ENCODE measurements at regions not wholly inside any gene's neighbourhood (a gene's known extent, or its start where the extent isn't known, plus 50 kb on each side); places are given as distances from the start of the nearest gene placed in this dataset.

DNA sequence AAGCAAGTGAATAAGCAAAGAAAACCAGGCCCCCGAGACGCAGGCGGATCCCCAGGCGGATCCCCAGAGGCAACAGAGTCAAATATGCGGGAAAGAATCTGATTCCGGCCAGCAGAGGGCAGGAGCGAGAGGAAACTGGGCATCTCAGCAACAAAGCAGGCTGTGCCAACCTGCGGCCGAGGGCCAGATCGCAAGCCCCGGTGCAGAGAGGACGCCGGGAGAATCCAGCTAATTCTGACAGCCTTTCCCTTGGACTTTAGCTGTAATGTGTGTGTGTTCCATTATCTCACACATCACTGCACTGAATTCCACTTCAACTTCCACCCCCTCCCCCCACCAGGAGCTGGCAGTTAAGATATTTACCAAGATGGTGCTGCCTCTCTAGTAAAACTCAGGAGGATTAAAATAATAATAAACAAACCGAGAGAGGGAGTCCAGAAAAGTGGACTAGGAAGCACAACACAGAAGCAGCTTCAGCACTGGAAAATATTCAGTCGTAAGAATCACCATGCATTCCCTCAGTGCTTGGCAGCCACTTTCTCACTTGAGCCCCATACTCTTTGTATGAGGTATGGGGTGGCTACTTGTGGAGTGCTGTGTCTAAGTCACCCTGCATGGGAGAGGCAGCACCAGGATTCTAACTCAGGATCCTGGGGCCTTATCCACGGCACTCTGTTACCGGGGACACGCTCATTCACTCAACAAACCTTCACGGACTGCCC is 66.2 kb upstream of the SNX9 start:
- peak; percentile 33 for DNase-seq

DNA sequence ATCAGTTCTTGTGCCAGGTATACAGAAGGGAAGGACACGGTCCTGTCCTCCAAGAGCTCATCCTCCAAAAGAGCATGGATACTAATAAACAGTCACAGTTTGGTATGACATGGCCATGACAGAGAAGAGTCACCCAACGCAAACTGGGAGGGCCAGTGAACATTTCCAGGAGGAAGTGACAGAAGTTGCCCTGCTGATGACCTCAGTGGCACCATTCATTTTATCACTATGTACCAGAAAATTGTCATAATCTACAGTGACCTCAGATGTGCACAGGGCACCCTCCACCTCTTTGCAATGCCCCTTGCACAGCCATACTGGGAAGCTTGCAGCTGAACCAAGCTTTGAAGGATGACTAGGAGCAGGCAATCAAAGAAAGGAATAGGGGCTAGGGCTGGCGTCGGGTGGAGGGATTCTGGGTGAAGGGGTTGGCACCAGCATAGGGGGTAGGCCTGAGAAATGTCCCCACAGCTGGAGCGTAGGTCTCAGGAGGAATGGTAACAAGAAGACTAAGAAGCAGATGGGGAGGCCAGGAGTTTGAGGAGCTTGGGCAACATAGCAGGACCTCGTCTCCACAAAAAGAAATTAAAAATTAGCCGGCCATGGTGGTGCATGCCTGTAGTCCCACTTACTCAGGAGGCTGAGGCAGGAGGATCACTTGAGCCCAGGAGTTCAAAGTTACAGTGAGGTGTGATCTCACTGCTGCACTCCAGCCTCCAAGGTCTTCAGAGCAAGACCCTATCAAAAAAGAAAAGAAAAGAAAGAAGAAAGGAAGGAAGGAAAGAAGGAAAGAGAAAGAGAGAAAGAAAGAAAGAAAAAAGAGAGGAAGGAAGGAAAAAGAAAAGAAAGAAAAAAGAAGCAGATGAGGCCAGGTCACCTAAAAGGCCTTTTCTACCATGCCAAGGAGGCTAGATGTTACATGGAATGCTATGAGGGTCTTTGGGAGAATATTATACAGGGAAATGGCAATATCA is 65.3 kb upstream of the SNX9 start:
- DNase-seq, result no peak

DNA sequence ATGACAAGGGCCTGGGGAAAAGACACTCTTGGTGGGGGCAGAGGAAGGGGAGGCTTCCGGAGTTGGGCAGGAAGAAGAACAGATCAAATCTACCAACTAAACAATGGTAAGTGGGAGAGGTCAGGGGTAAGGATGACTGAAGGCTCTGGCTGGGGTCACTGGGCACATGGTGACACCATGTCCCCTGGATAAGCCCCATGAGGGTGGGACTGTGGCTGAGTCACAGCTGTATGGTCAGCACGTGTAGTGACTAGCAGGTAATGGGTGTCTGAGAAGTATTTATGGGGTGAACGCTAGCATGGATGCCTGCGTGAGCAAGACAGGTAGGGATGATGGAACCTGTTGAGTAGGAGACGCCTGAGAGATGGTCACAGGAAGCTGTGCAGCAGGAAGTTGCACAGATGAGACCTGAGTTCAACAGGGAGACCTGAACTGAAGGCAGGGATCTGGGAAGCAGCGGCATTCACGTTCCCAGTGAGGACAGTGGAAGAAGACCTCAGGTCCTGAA is 64.5 kb upstream of the SNX9 start:
- no peak for DNase-seq

GRCh38 chr6:157759028-157759427 is 64.0 kb upstream of the SNX9 start:
- no peak for DNase-seq

DNA sequence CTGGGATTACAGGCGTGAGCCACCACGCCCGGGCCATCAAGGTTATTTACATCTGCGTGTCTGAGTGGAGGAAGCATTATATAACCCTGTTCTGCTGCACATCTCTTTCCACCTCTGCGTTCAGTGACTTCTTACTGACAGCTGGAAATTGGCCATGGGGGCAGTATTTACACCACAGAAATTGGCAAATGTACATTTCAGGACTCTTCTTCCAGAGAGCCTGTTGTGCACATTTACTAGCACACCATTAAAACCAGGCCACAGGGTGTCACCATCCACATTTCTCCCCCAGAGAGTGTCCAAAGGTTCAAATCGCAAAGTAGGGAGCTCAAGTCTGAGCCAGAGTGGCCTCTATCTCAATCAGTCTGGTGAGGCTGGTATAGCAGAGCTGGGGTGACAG is 62.9 kb upstream of the SNX9 start:
- DNase-seq, result no peak

GRCh38 chr6:157760589-157761330 is 62.3 kb upstream of the SNX9 start:
- DNase-seq, result no peak

DNA sequence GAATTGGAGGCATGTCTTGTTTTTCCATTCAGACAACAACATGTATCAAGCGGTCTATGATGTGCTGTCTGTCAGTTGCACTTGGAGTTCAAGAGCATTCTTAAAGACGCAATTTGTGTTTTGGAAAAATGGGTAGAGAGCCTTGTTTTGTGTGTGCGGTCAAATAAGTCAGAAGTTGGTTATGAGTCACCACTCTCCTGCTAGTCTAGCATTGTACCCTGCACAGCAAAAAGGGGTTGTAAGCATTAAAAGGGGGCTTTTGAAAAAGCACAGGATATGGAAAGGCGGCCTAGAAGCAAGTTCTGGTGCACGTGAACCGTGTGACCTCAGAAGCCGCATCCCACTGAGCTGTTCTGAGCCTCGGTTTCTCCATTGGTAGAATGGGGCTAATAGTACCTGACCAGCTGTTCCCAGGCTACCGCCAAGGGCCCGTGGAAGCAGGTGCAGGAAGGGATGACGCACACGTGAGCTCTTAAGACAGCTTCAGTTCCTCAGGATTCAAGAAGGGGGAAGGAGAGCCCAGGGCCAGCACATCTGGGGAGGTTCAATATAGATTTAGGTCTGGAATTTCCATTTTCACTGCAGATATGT is 61.6 kb upstream of the SNX9 start:
- DNase-seq, result no peak

- no peak for DNase-seq
These were observed 61.1 kb upstream of the SNX9 start for GRCh38 chr6:157761926-157762325.

GRCh38 chr6:157762636-157763035 is 60.4 kb upstream of the SNX9 start:
- no peak for DNase-seq

GRCh38 chr6:157763129-157763903 is 59.7 kb upstream of the SNX9 start:
- no peak for DNase-seq

- DNase-seq, result no peak
These were observed 59.2 kb upstream of the SNX9 start for GRCh38 chr6:157763904-157764177.

GRCh38 chr6:157764178-157765068 is 58.6 kb upstream of the SNX9 start:
- peak; percentile 58 for DNase-seq

DNA sequence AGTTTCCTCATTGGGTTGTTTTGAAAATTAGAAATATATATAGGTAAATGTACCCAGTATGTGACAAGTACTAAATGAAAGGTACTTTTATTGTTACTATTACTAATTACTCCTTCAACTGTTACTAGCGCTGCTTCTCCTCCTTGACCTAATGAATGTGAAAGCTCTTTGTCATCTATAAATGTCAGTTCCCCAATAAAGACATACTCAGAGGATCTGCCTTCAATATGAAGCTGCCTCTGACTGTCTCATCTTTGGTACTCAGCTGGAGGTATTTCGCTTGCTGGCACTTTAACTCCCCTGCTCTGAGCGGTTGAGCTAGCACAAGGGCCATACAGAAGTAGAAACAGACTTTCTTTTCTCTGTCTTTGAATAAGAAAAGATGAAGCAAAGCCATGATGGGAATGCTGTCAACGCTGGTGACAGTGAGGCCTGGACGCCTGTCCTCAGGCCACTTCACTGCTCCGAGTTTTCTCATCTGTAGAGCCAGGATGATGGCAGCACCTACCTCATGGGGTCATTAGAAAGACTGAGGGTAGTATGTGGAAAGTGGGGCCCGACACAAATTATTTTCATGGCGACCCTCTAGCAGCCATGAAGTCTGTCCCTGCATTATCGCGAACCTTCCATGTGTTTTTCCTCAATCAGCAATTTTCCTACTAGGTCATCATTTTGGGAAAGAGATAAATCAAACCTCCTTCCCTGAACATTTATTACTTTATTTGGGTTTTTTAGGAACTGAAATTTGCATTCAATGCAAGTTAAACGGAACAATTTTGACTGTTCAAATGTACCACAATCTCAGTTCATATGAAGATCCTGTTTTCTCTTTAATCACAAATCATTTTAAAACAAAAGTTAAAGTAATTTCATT is 55.9 kb upstream of the SNX9 start:
- DNase-seq, result no peak

- no peak for DNase-seq
These were observed 55.3 kb upstream of the SNX9 start for GRCh38 chr6:157767775-157768156.

DNA sequence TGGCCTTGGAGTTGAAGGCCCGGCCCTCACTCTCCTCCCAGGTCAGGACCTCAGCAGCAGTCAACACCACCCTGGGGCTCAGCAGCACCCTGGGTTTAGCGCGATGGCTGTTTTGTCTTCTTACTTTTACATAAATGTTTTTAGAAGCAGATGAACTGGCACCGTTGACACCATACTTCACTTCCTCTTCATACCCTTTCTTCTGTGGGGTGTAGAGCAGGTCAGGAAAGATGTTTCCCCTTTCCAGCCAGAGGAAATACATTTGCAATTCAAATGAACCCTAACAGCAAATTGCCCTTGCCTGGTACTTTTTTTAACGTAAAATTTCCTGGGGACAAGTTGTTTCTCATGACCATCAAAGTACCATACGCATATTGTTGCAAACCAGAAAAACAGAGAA is 54.7 kb upstream of the SNX9 start:
- no peak for DNase-seq

GRCh38 chr6:157768863-157769551 is 54.0 kb upstream of the SNX9 start:
- DNase-seq, result no peak

- DNase-seq, result no peak
These were observed 53.1 kb upstream of the SNX9 start for GRCh38 chr6:157769776-157770426.

DNA sequence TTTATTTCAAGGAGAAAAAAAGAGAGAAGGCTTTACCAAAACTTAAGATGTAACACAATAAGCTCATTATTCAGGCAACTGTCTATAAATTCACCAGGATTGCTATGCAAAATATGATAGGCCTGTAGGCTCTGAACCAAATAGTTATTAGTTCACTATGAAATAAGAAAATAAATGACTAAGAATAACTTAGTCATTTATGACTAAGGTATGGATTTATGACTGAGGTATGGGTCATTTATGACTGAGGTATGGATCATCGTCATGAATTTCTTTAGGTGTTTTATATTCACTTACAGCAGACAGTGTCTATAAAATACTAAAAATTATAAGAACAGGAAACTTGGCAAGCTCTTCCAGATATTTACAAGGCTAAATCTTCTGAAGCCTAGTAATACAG is 52.1 kb upstream of the SNX9 start:
- no peak for DNase-seq

DNA sequence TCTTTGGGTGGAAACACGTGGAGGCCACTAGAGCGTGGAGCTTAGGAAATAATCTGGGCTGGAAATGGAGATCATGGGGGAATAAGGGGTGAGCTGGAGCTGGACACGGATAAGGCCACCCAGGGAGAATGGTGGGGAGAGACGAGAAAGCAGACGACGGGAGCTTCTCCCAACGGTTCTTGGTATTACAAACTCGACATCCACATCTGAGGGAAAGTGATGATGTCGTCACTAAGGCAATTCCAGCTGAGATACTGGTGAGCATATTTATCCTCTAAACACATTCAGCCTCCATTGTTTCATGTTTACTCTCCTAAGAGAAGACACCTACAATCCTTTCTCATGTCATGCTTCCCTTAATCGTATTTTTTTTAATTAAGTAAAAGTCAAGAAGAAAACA is 50.2 kb upstream of the SNX9 start:
- DNase-seq, result no peak
